Esophagus squamous epithelium (tissue), 4 donors: ENCODE measurements at regions not wholly inside any gene's neighbourhood (a gene's known extent, or its start where the extent isn't known, plus 50 kb on each side); places are given as distances from the start of the nearest gene placed in this dataset.

Experiments used
- CTCF ChIP-seq, 6 experiments: fragments of 450-650 bp in 4 of 6; fragments of 200-600 bp in 2 of 6; sonication (generic) in 2 of 6; IDR thresholded peaks; one replicate each; pipeline ENCODE4 v1.5.1; 2016 to 2019; ENCODE audit warnings: antibody characterized with exemption in 6 of 6, mild to moderate bottlenecking in 4 of 6, moderate library complexity in 4 of 6
- POLR2A ChIP-seq, 4 donors: fragments of 450-650 bp; IDR thresholded peaks; one replicate each; pipeline ENCODE4 v1.6.1; 2017; ENCODE audit warnings: antibody characterized with exemption in 4 of 4, mild to moderate bottlenecking in 4 of 4, moderate library complexity in 3 of 4

DNA sequence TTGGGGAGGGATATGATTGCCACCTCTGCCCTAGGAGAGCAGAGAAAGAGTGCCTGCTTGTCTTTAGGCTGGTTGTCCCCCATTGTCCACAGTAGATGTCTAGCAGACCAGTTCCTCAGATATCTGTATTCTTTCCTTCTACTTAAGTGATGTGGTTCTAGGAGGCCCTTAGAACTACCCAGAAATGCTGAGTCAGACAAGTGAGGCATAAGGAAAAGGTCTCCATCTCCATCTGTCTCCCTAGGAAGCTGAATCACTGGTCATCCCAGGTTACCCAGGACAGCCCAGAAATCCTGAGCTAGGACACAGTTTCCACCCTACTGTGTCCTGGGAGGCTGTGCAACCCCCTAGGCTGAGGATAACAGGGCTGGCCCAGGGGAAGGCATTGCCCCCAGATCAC, 93.4 kb upstream of the INHBA start:
- TF ChIP-seq CTCF (IDR thresholded peaks at IDR 0.05), result no peak
- no peak for TF ChIP-seq POLR2A (IDR thresholded peaks at IDR 0.05)
